SH-SY5Y (cell line): ENCODE measurements at regions not wholly inside any gene's neighbourhood (a gene's known extent, or its start where the extent isn't known, plus 50 kb on each side); places are given as distances from the start of the nearest gene placed in this dataset.

Source experiments
- GATA2 ChIP-seq: IDR thresholded peaks from 2 replicates; pipeline ENCODE4 v1.6.1; 2011; ENCODE audit warnings: mild to moderate bottlenecking, low read depth, low read length
- GATA3 ChIP-seq: IDR thresholded peaks from 2 replicates; pipeline ENCODE4 v1.6.1; 2011; ENCODE audit warnings: low read depth, mild to moderate bottlenecking, low read length, moderate library complexity

DNA sequence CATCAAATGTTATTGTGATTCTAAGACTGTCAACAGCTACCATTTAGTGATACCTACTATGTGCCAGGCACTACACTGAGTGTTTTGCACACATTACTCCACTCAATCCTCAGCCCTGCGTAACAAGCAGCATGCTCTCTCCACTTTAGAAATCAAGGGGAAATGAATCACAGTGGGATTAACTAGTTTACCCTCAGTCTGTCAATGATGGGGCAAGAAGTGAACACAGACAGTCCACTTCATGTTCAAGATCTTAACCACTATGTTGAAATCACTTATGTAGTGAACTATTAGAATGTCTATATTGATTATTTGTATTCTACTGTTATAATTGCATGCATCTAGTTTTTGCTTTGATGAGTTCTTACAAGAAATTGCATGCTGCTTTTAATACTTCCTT lies 165.3 kb downstream of the LTN1 start:
- TF ChIP-seq GATA2 (no peak), GATA3 (no peak)
